NCI-H2029 treated with DMSO at 0.1 percent for 48 hours (cell line): ENCODE measurements at regions not wholly inside any gene's neighbourhood (a gene's known extent, or its start where the extent isn't known, plus 50 kb on each side); places are given as distances from the start of the nearest gene placed in this dataset.

Experiments used
- DNase-seq: peaks from one replicate; lab custom pipeline; 2025; lab: John Stamatoyannopoulos, UW

GRCh38 chr21:35370071-35370470 is 321.0 kb upstream of the RUNX1 start:
- no peak for DNase-seq

GRCh38 chr21:35368326-35368725 is 319.2 kb upstream of the RUNX1 start:
- DNase-seq, result no peak

GRCh38 chr21:35367553-35367952 is 318.5 kb upstream of the RUNX1 start:
- no peak for DNase-seq

DNA sequence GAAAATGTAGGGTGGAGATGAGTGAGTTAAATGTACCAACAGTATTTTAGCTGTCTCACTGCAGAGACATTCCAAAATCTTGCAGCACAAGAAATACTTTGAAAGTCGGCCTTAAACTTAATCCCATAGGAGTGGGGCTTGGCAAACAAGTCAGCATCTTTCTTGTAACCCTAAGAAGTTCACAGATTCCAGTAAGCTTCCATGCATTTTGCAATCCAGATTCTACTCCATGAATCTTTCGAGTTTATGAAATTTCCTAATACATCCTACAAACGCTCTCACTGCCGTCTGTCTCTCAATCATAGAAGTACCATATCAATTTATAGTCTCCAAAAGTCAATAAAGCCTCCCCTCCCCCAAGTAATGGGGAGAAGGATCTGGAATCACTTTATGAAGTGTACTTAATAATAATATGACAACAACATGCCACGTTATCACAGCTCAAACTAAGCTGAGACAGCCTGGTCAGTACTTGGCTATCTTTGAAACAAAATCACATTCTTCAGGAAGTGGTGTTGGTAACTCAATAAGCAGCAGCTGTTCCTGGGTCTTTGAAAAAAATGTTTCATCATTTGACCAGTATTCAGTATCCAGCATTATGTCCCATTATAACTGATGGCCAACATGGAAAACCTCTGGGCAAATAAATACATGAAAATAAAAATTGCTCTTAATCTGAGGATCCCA is 317.4 kb upstream of the RUNX1 start:
- DNase-seq, result no peak

GRCh38 chr21:35363458-35363857 is 314.4 kb upstream of the RUNX1 start:
- DNase-seq, result no peak

DNA sequence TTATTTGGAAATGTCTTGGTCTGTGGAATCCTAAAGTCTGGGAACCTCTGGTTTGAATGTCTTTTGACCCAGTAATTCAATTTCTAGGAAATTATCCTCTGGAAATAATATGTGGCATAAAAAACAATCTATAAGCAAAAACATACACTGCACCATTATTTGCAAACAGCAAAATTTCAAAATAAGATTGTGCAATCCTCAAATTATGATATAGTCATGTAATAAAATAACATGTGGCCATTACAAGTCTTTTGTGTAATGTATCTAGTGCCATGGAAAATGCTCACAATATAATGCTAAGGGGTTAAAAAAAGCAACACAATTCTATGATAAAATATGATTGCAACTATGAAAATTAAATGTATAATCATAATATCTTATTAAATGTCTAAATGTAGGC is 312.9 kb upstream of the RUNX1 start:
- DNase-seq, result no peak

DNA sequence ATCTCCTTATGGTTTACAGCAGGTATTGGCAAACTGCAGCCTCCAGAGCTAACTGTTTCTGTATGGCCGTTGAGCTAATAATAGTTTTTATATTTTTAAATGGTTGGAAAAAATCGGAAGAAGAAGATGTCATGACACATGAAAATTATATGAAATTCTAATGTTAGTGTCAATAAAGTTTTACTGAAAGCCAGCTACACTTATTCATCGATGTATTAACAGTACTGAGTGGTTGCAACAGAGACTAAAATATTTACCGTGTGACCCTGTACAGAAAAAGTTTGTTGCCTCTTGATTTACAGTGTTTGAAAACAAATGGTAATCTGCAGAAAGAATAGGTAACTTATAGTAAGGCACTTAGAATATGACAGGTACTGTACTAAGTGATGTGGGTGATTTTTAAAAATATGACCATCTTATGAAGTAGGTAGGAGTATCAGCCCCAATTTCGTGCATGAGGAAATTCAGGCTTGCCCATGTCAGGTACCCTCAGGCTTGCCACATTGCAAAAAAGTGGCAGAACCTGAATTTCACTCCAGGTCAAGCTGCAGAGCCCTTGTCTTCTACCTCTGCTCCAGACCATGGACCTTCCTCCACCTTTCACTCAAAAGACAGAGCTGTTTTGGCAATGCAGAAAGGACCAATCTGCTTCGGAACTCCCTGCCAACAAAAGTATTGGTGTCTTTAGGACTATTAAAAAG is 311.9 kb upstream of the RUNX1 start:
- no peak for DNase-seq

DNA sequence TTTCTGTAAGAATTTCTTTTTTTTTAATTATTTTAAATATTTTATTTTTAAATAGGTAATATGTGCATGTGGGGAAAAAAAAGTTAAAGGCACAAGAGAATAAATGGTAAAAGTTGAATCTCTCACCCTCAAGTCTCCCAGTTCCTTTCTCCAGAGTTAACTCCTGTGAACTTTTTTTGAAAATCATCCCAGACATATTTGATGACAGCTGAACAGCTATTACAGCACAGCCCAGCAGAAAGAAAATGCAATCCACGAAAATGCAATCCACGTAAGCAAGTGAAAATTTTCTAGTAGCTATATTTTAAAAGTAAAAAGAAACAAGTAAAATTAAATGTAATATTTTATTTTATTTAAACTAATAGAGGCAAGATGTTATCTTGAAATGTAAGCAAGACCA is 310.0 kb upstream of the RUNX1 start:
- DNase-seq, result no peak

- DNase-seq, result no peak
Observed at GRCh38 chr21:35358008-35358407, 308.9 kb upstream of the RUNX1 start.

- no peak for DNase-seq
Observed at GRCh38 chr21:35357041-35357780, 308.1 kb upstream of the RUNX1 start.

DNA sequence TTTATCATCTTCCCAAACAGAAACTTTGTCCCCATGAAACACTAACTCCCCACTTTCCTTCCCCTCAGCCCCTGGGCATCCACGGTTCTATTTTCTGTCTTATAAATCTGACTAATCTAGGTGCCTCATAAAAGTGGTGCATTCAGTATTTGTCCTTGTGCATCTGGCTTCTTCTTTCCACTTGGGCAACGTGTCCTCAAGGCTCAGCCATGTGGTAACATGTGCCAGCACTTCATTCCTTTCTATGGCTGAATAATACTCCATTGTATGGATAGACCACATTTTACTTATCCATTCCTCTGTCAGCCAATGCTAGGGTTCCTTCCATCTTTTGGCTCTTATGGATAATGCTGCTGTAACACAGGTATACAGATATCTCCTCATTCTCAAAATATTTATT is 305.0 kb upstream of the RUNX1 start:
- DNase-seq, result no peak

GRCh38 chr21:35352793-35353192 is 303.7 kb upstream of the RUNX1 start:
- DNase-seq, result no peak

DNA sequence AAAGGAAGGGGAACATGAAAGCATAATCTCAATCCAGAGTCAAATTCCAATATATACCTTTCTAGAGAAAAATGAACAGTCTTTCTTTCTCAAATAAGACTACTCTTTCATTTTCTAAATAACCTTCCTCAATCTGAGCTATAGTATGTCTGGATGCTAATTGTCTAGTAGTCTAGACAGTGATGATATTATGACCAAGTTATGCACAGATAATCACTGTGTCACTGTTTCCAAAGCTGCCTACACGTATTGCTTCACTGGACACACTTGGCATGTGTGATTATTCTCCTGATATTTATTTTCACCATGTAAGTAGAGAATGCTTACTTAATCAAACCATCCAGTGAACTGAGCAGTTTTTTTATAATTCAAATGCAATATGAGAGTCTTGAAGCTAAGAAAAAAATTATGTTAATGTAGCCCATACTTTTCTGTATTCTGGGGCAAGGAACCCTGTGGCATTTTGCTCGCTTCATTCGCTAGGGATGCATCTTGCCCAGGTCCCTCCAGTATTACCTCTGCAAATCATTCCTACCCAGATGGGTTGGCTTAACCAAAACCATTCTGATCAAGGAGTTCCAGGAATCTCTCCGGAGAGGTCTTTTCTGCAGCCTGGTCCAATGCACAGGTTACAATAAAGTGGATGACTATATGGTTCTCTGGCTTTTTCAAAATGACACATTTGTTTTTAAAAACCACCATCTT is 303.1 kb upstream of the RUNX1 start:
- no peak for DNase-seq

- no peak for DNase-seq
Observed at GRCh38 chr21:35351434-35351833, 302.3 kb upstream of the RUNX1 start.

DNA sequence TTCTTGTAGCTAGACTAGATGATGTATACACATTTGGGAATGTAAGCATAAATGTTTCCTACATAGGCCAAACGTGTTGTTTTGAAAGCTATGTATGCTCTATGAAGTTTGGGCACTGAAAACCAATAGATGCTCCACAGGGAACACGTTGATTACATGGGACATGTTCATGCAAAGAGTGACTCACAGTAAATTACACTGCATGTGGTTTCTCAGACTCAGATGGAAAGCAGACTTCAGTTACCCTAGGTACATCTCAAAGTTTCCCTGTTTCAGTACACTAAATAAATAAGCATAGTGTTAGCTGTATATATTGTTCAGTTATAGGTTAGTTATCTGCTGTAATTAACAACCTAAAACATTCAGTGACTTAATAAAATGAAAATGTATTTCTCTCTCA is 301.9 kb upstream of the RUNX1 start:
- no peak for DNase-seq

GRCh38 chr21:35349376-35350080 is 300.4 kb upstream of the RUNX1 start:
- no peak for DNase-seq

- DNase-seq, result no peak
Observed at GRCh38 chr21:35348686-35349085, 299.6 kb upstream of the RUNX1 start.

DNA sequence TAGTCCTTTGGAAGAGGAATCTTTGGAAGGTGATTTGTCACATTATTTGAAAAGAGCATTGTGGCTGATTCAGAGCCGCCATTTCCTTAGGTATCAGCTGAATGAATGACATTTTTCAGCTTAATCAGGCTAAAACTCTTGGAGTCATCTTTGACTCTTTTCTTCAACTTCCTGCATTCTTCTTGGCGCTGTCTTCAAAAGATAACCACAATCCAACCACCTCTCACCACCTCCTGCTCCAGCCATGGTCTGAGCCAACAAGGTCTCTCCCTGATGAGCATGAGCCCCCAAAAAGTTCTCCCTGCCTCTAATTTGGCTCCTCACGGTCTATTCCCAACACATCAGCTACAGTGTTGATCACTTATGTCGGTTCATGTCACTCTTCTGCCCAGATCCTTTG is 297.6 kb upstream of the RUNX1 start:
- DNase-seq, result no peak

DNA sequence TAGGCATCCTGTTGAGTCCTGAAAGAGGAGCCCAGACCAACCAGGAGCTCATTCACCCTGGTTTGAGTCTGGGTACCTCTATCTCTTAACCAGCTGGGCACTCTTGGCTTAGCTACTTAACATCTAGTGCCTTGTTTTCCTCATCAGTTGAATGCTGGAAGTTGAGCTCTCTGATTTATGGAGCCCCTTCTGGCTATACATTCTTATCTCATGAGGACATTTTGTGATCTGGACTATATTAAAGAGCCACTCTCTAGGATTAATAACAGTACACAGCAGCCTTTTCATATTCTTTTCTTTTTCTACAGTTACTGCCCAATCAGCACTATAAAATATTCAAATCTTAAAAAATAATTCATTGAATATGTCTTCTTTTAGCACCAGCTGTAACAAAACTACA is 296.9 kb upstream of the RUNX1 start:
- DNase-seq, result no peak

GRCh38 chr21:35344582-35344981 is 295.5 kb upstream of the RUNX1 start:
- DNase-seq, result no peak

DNA sequence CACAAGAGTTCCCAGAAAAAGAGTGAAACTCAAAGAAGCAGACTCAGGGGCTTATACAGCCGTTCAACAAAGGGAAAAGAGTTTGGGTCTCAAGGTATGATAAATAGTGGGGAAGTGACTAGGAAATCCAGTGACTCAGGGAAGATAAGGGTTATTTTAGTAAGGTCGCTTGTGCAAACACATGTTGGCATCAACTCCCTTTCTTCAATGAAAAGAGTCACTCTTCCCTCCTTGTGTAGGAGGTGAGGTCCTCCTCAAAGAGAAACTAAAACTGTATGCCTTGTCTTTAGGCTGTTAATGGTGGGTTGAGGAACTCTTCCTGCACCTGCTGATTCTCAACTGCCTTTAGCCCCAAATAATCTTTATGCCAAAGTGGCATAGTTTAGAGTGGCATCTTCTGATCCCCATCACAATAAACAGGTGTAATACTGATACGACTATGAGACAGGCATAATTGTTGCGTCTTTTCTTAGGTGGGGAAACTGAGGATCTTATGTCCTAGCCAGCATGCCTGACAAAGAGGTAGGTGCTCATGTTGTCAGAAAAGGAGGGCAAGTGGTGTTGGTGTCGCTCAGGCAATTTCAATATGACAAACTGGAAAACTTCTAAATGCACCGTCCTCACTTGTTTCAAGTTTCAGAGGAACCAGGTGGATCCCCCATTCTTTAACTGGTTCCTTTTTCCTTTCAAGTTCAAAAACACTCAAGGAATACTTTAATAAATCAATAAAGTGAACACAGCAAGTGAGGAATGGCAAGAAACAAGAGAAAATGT is 294.1 kb upstream of the RUNX1 start:
- no peak for DNase-seq
